Kasumi-1 (cell line): ENCODE measurements at regions not wholly inside any gene's neighbourhood (a gene's known extent, or its start where the extent isn't known, plus 50 kb on each side); places are given as distances from the start of the nearest gene placed in this dataset.

ENCODE experiments used
- DNase-seq, 2 experiments: peaks; one replicate each; lab custom pipeline; 2025; lab: John Stamatoyannopoulos, UW

- DNase-seq = peak in 1 of 2 experiments; percentile 21
Measured at GRCh38 chr14:65281991-65282895, 130.3 kb upstream of the FUT8 start.

GRCh38 chr14:65282896-65283253 is 129.7 kb upstream of the FUT8 start:
- DNase-seq = no peak

- peak in 1 of 2 experiments; percentile 30 for DNase-seq
Measured at GRCh38 chr14:65286443-65286842, 126.1 kb upstream of the FUT8 start.

GRCh38 chr14:65287264-65288131 is 125.0 kb upstream of the FUT8 start:
- peak; percentile 26 to 45 for DNase-seq

GRCh38 chr14:65290830-65291229 is 121.7 kb upstream of the FUT8 start:
- DNase-seq = no peak

GRCh38 chr14:65291531-65291930 is 121.0 kb upstream of the FUT8 start:
- no peak for DNase-seq

- no peak for DNase-seq
Measured at GRCh38 chr14:65294816-65295215, 117.7 kb upstream of the FUT8 start.

- DNase-seq = no peak
Measured at GRCh38 chr14:65296402-65296801, 116.1 kb upstream of the FUT8 start.

GRCh38 chr14:65296876-65297275 is 115.7 kb upstream of the FUT8 start:
- DNase-seq = no peak

GRCh38 chr14:65297744-65298143 is 114.8 kb upstream of the FUT8 start:
- DNase-seq = no peak

- no peak for DNase-seq
Measured at GRCh38 chr14:65299826-65300225, 112.7 kb upstream of the FUT8 start.

- DNase-seq = no peak
Measured at GRCh38 chr14:65301862-65302539, 110.5 kb upstream of the FUT8 start.

GRCh38 chr14:65302571-65303189 is 109.8 kb upstream of the FUT8 start:
- DNase-seq = no peak

- DNase-seq = no peak
Measured at GRCh38 chr14:65303190-65303898, 109.2 kb upstream of the FUT8 start.

- no peak for DNase-seq
Measured at GRCh38 chr14:65303899-65304222, 108.7 kb upstream of the FUT8 start.

GRCh38 chr14:65304239-65304638 is 108.3 kb upstream of the FUT8 start:
- DNase-seq = no peak

GRCh38 chr14:65304963-65305362 is 107.6 kb upstream of the FUT8 start:
- no peak for DNase-seq

- no peak for DNase-seq
Measured at GRCh38 chr14:65308536-65308935, 104.0 kb upstream of the FUT8 start.

GRCh38 chr14:65310568-65310967 is 102.0 kb upstream of the FUT8 start:
- no peak for DNase-seq

- DNase-seq = no peak
Measured at GRCh38 chr14:65312859-65313258, 99.7 kb upstream of the FUT8 start.
